OCI-LY3 (cell line): ENCODE measurements at regions not wholly inside any gene's neighbourhood (a gene's known extent, or its start where the extent isn't known, plus 50 kb on each side); places are given as distances from the start of the nearest gene placed in this dataset.

Experiments used
- H2AFZ ChIP-seq: fragments of 200-600, 300-600 bp; shearing (Covaris generic); 2 replicates; pipeline ENCODE4 v1.6.0; 2014; ENCODE audit warnings: antibody characterized with exemption, low read depth, low read length
- H3K27ac ChIP-seq: fragments of 200-600, 300-600 bp; sonication (generic); 2 replicates; pipeline ENCODE4 v1.5.1; 2014; ENCODE audit warnings: mild to moderate bottlenecking, low read length, moderate library complexity, mixed read lengths
- H3K27me3 ChIP-seq: fragments of 200-600, 300-600 bp; sonication (generic); 2 replicates; pipeline ENCODE4 v1.6.1; 2014; ENCODE audit warnings: low read depth, low read length, mixed read lengths
- H3K36me3 ChIP-seq: fragments of 200-600, 300-600 bp; sonication (generic); replicated peaks from 2 replicates; pipeline ENCODE3; 2014; ENCODE audit warnings: low read depth, low read length, mixed read lengths
- H3K4me1 ChIP-seq: fragments of 300-600, 200-600 bp; sonication (generic); 2 replicates; pipeline ENCODE4 v1.6.1; 2014; ENCODE audit warnings: low read length, mixed read lengths
- H3K4me2 ChIP-seq: fragments of 200-600, 300-600 bp; sonication (generic); 2 replicates; pipeline ENCODE4 v1.6.1; 2014; ENCODE audit warnings: low read length, mixed read lengths
- H3K4me3 ChIP-seq: fragments of 300-600, 200-600 bp; sonication (generic); 2 replicates; pipeline ENCODE4 v1.5.1; 2014; ENCODE audit warnings: antibody characterized with exemption, mild to moderate bottlenecking, low read length, moderate library complexity
- H3K79me2 ChIP-seq: fragments of 300-600, 200-600 bp; shearing (Covaris generic); 2 replicates; pipeline ENCODE4 v1.6.1; 2014; ENCODE audit warnings: mild to moderate bottlenecking, low read length, mixed read lengths
- H3K9ac ChIP-seq: fragments of 300-600, 200-600 bp; shearing (Covaris generic); 2 replicates; pipeline ENCODE4 v1.6.0; 2014; ENCODE audit warnings: mild to moderate bottlenecking, low read length, moderate library complexity
- H3K9me3 ChIP-seq: fragments of 200-600, 300-600 bp; shearing (Covaris generic); 2 replicates; pipeline ENCODE4 v1.6.1; 2014; ENCODE audit warnings: low read length, mixed read lengths; ENCODE audit not compliant: insufficient read depth
- H4K20me1 ChIP-seq: fragments of 200-600, 300-600 bp; sonication (generic); 2 replicates; pipeline ENCODE4 v1.6.1; 2016; ENCODE audit warnings: low read length, mixed read lengths; ENCODE audit not compliant: insufficient read depth
- EZH2phosphoT487 ChIP-seq: fragments of 200-600 bp; shearing (Covaris generic); IDR thresholded peaks from 2 replicates; pipeline ENCODE4 v1.6.1; 2018; ENCODE audit warnings: antibody characterized with exemption, mixed run types, low read depth
- TF ChIP-seq, protein P1 (sequence below): fragments of 200-600, 300-600 bp; sonication (generic); IDR thresholded peaks from 2 replicates; pipeline ENCODE4 v1.5.1; 2014; ENCODE audit warnings: antibody characterized with exemption, low read length, low read depth

DNA sequence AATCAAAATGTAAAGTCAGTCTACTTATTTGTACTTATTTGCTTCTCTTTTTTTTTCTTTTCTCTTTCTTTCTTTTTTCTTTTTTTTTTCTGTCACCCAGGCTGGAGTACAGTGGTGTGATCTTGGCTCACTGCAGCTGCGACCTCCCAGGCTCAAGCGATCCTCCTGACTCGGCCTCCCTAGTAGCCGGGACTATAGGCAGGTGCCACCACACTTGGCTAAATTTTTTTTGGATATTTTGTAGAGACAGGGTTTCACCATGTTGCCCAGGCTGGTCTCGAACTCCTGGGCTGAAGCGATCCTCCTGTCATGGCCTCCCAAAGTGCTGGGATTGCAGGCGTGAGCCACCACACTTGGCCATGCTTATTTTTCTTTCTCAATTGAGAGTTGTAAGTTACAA lies 98.8 kb upstream of the ZBTB40 start:
- TF ChIP-seq, protein P1, sequence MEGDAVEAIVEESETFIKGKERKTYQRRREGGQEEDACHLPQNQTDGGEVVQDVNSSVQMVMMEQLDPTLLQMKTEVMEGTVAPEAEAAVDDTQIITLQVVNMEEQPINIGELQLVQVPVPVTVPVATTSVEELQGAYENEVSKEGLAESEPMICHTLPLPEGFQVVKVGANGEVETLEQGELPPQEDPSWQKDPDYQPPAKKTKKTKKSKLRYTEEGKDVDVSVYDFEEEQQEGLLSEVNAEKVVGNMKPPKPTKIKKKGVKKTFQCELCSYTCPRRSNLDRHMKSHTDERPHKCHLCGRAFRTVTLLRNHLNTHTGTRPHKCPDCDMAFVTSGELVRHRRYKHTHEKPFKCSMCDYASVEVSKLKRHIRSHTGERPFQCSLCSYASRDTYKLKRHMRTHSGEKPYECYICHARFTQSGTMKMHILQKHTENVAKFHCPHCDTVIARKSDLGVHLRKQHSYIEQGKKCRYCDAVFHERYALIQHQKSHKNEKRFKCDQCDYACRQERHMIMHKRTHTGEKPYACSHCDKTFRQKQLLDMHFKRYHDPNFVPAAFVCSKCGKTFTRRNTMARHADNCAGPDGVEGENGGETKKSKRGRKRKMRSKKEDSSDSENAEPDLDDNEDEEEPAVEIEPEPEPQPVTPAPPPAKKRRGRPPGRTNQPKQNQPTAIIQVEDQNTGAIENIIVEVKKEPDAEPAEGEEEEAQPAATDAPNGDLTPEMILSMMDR = no peak
- TF ChIP-seq EZH2phosphoT487 = no peak

DNA sequence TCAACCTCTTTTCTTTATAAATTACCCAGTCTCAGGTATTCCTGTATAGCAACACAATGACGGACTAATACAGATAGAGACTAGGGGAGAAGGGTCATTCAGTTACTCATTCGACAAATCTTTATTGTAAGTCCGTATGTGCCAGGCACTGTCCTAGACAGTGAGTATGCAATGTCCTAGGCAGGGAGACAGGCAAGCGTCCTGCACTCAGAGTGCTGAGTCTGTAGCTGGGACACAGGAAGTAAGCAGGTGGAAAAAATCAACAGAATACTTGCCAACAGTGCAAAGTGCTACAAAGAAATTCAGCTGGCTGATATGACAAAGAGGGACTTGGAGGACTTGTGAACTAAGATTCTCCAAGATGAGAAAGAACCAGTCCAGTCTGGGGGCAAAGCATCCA lies 92.2 kb upstream of the ZBTB40 start:
- Histone ChIP-seq H3K27ac (no peak overlapping the region), H3K9ac (no peak overlapping the region), H3K36me3 (no peaks in the 10 kb centered on the region), H3K9me3 (no peaks in the 10 kb centered on the region), H3K27me3 (peaks cover 14% of the 10 kb centered on the region), H3K79me2 (no peaks in the 10 kb centered on the region), H4K20me1 (no peaks in the 10 kb centered on the region), H3K4me3 (no peak overlapping the region), H3K4me1 (no peaks in the 10 kb centered on the region), H2AFZ (no peak overlapping the region), H3K4me2 (no peak overlapping the region)
- no peak for TF ChIP-seq EZH2phosphoT487
- TF ChIP-seq, protein P1 = no peak

More for the DNA sequence above, 98.8 kb upstream of the ZBTB40 start:
- Histone ChIP-seq H3K4me1 (no peaks in the 10 kb centered on the region), H3K36me3 (no peaks in the 10 kb centered on the region), H3K4me2 (no peak overlapping the region), H3K9me3 (no peaks in the 10 kb centered on the region), H3K4me3 (no peak overlapping the region), H2AFZ (no peak overlapping the region), H3K9ac (no peak overlapping the region), H3K79me2 (no peaks in the 10 kb centered on the region), H3K27ac (no peak overlapping the region), H4K20me1 (no peaks in the 10 kb centered on the region), H3K27me3 (peaks cover 4% of the 10 kb centered on the region)

DNA sequence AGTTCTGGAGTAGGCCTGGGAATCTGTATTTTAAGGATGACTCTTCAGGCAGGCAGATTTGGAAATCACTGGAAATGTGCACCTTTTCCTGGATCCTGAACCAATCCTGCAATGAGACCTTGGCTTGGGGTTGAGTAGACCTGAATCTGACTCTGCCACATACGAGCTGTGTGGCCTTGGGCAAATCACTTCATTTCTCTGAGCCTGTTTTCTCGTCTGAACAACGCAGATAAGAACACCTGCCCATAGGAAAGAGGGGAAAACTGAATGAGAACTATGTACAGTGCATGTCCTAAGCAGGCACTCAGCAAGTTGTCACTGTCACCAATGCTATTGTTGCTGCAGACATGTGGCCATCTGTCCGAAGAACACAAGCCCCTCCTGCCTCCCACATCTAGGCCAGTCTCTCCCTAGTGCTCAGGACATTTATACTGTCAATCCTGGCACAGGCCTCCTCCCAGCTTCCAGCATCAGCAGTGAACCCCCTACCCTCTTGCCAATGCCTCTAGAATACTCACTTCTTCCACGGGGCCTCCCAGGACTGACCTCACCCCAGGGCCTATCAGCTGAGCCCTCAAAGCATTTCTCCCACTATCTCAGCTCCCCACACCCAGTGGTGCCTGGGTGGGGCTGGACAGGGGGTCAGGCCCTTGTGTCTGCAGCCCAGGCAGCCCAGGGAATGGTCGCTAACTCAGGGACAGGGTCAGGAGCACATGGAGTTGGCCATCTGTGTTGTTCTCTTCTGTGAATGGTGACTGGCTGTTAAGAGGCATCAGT lies 88.8 kb upstream of the ZBTB40 start:
- no peaks in the 10 kb centered on the region for H3K4me1 ChIP-seq
- H3K27me3 ChIP-seq = peaks cover 18% of the 10 kb centered on the region
- no peaks in the 10 kb centered on the region for H3K79me2 ChIP-seq
- no peaks in the 10 kb centered on the region for H3K36me3 ChIP-seq
- no peak overlapping the region for H3K27ac ChIP-seq
- no peak overlapping the region for H2AFZ ChIP-seq
- H3K4me3 ChIP-seq = no peak overlapping the region
- no peak overlapping the region for H3K9ac ChIP-seq
- no peaks in the 10 kb centered on the region for H3K9me3 ChIP-seq
- H4K20me1 ChIP-seq = no peaks in the 10 kb centered on the region
- TF ChIP-seq, protein P1 = no peak
- no peak for TF ChIP-seq EZH2phosphoT487
- no peak overlapping the region for H3K4me2 ChIP-seq

DNA sequence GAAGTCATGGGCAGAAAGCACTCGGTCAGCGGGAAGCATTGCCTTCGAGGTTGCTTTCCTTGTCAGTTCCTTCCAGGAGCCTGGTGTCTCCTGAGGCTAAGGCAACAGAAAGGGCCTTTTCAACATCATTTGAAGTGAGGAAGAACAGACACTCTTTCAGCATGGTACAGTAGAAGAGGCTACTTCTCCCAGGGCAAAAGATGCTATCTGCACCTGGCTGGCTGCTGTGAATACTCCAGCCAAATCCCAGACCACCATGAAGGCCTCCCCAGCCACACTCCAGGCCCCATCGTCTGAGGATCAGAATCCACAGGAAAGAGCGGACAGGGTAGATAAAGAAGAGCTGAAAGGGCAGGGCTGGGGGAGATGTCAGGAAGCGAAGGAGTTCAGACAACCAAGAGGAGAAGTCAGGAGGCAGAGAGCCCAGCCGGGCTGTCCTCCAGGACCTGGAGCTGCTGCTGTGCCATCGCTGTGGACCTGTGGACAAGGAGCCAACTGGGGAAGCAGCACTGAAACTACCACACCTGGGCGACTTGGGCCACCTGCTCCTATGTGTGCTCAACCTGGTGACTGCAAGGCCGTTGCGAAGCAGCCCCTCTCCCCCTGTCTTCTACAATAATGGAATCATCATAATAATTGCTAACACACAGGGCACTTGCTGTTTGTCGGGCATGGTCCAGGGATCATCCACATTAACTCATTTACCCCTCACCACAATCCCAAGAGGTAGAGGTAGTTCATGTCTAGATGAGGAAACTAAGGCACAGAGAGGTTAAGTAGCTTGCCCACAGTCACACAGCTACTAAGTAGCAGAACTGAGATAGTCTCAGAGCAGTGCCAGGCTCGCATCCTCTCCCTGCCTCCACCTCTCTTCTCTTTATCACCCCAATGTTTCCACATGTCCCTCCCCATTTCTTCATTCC lies 88.0 kb upstream of the ZBTB40 start:
- no peak overlapping the region for H3K4me3 ChIP-seq
- no peaks in the 10 kb centered on the region for H3K4me1 ChIP-seq
- H3K4me2 ChIP-seq = no peak overlapping the region
- no peaks in the 10 kb centered on the region for H4K20me1 ChIP-seq
- H3K27me3 ChIP-seq = peaks cover 14% of the 10 kb centered on the region
- H3K79me2 ChIP-seq = no peaks in the 10 kb centered on the region
- H3K9me3 ChIP-seq = no peaks in the 10 kb centered on the region
- H3K36me3 ChIP-seq = no peaks in the 10 kb centered on the region
- no peak overlapping the region for H2AFZ ChIP-seq
- H3K27ac ChIP-seq = no peak overlapping the region
- no peak overlapping the region for H3K9ac ChIP-seq
- TF ChIP-seq, protein P1 = no peak
- no peak for TF ChIP-seq EZH2phosphoT487
